PC-3 (cell line): ENCODE measurements at regions not wholly inside any gene's neighbourhood (a gene's known extent, or its start where the extent isn't known, plus 50 kb on each side); places are given as distances from the start of the nearest gene placed in this dataset.

Experiments used
- ATAC-seq: fragments of 200-7000 bp; cut with Tn5 transposase; 2 replicates; pipeline ENCODE4 v1.9.1; 2020; ENCODE audit warnings: mild to moderate bottlenecking, moderate library complexity
- BruUV-seq: library from RNA; stranded (reverse); fragments of 400-500 nt; replicated peaks from 2 replicates; lab custom pipeline; 2021; lab: Mats Ljungman, UMichigan
- CTCF ChIA-PET: fragments of 300-600 bp; sonication (Branson Sonifier 250); formaldehyde crosslinking; loops from one replicate; lab custom pipeline; 2022; ENCODE audit warnings: antibody characterized with exemption; lab: Charles Lee
- POLR2A ChIA-PET: fragments of 300-600 bp; sonication (Branson Sonifier 250); formaldehyde crosslinking; loops from one replicate; lab custom pipeline; 2022; ENCODE audit warnings: antibody characterized with exemption; ENCODE audit not compliant: unreplicated experiment; lab: Charles Lee
- DNase-seq: peaks from one replicate; pipeline ENCODE4 v3.0.0-alpha.2; 2015
- H2AFZ ChIP-seq: fragments of 300-600 bp; sonication (generic); 2 replicates; pipeline ENCODE4 v1.6.0; 2016; ENCODE audit warnings: antibody characterized with exemption, low read length
- H3F3A ChIP-seq: fragments of 300-600 bp; sonication (generic); one replicate; pipeline ENCODE4 v1.6.0; 2017; ENCODE audit warnings: antibody characterized with exemption, low read length, control low read depth, mild to moderate bottlenecking; ENCODE audit not compliant: unreplicated experiment
- H3K27ac ChIP-seq: fragments of 300-600 bp; sonication (generic); 2 replicates; pipeline ENCODE4 v1.5.1; 2016; ENCODE audit warnings: mild to moderate bottlenecking, low read length
- H3K27me3 ChIP-seq: fragments of 300-600 bp; sonication (generic); 2 replicates; pipeline ENCODE4 v1.6.1; 2016; ENCODE audit warnings: low read length, mixed read lengths
- H3K36me3 ChIP-seq: fragments of 300-600 bp; sonication (generic); 2 replicates; pipeline ENCODE4 v1.6.1; 2016; ENCODE audit warnings: low read depth, mixed run types, low read length, mixed read lengths
- H3K4me1 ChIP-seq: fragments of 300-600 bp; sonication (generic); 2 replicates; pipeline ENCODE4 v1.5.1; 2016; ENCODE audit warnings: low read length; ENCODE audit not compliant: insufficient read depth
- H3K4me2 ChIP-seq: fragments of 300-600 bp; sonication (generic); 2 replicates; pipeline ENCODE4 v1.6.0; 2016; ENCODE audit warnings: low read length
- H3K4me3 ChIP-seq: fragments of 300-600 bp; sonication (generic); 2 replicates; pipeline ENCODE4 v1.5.1; 2016; ENCODE audit warnings: mild to moderate bottlenecking, low read length, mixed read lengths
- H3K79me2 ChIP-seq: fragments of 300-600 bp; sonication (generic); 2 replicates; pipeline ENCODE4 v1.6.1; 2017; ENCODE audit warnings: low read length, mixed read lengths
- H3K9ac ChIP-seq: fragments of 300-600 bp; sonication (generic); 2 replicates; pipeline ENCODE4 v1.6.0; 2016; ENCODE audit warnings: mild to moderate bottlenecking, low read length
- H3K9me2 ChIP-seq: fragments of 300-600 bp; sonication (generic); replicated peaks from 2 replicates; pipeline ENCODE4 v1.6.1; 2016; ENCODE audit warnings: mixed run types, low read length, mixed read lengths
- H3K9me3 ChIP-seq: fragments of 300-600 bp; sonication (generic); 2 replicates; pipeline ENCODE4 v1.6.1; 2016; ENCODE audit warnings: low read length, mixed read lengths
- H4K20me1 ChIP-seq: fragments of 300-600 bp; sonication (generic); 2 replicates; pipeline ENCODE4 v1.6.1; 2016; ENCODE audit warnings: low read length, mixed read lengths
- CTCF ChIP-seq: fragments of 300-600 bp; sonication (generic); conservative IDR thresholded peaks from 2 replicates; pipeline ENCODE4 v1.5.1; 2017; ENCODE audit warnings: antibody characterized with exemption, low read depth, mild to moderate bottlenecking, low read length
- EZH2 ChIP-seq: fragments of 300-600 bp; sonication (generic); IDR thresholded peaks from one replicate; pipeline ENCODE4 v1.6.1; 2017; ENCODE audit warnings: antibody characterized with exemption, mild to moderate bottlenecking, low read length; ENCODE audit not compliant: unreplicated experiment
- EZH2phosphoT487 ChIP-seq: fragments of 300-600 bp; sonication (generic); IDR thresholded peaks from 2 replicates; pipeline ENCODE4 v1.6.1; 2018; ENCODE audit warnings: mild to moderate bottlenecking, antibody characterized with exemption, low read length, borderline replicate concordance
- intact Hi-C: fragments of 100-400 bp; cut with micrococcal nuclease; formaldehyde crosslinking; loops from 2 replicates; pipeline ENCODE4 v1.9.0; 2023

- Histone ChIP-seq H4K20me1 (no peaks in the 10 kb centered on the region), H3K36me3 (no peaks in the 10 kb centered on the region), H2AFZ (no peak overlapping the region), H3K4me3 (no peak overlapping the region), H3K9ac (no peak overlapping the region), H3K9me3 (no peaks in the 10 kb centered on the region), H3K27me3 (no peaks in the 10 kb centered on the region), H3K27ac (no peak overlapping the region), H3F3A (no peaks in the 10 kb centered on the region), H3K4me1 (no peaks in the 10 kb centered on the region), H3K79me2 (no peaks in the 10 kb centered on the region), H3K4me2 (no peak overlapping the region), H3K9me2 (no peaks in the 10 kb centered on the region)
- intact Hi-C loops = no loop called here
- TF ChIP-seq EZH2 (no peak), EZH2phosphoT487 (no peak), CTCF (no peak)
- BruUV-seq = no TSS peak
- DNase-seq (no peak), ATAC-seq (no peak)
- ChIA-PET CTCF (no interaction called here), POLR2A (no interaction called here)
These were observed 481.9 kb downstream of the COG6 start for GRCh38 chr13:40137400-40137799.

GRCh38 chr13:40139896-40140520 is 484.5 kb downstream of the COG6 start:
- Histone ChIP-seq H3K36me3 (no peaks in the 10 kb centered on the region), H3K4me1 (no peaks in the 10 kb centered on the region), H3K9me2 (no peaks in the 10 kb centered on the region), H3K9me3 (no peaks in the 10 kb centered on the region), H3K4me2 (no peak overlapping the region), H3K27me3 (no peaks in the 10 kb centered on the region), H3F3A (no peaks in the 10 kb centered on the region), H2AFZ (no peak overlapping the region), H4K20me1 (no peaks in the 10 kb centered on the region), H3K79me2 (no peaks in the 10 kb centered on the region), H3K9ac (no peak overlapping the region), H3K4me3 (no peak overlapping the region), H3K27ac (no peak overlapping the region)
- intact Hi-C loops = no loop called here
- no peak for ATAC-seq
- POLR2A ChIA-PET = no interaction called here
- no TSS peak for BruUV-seq
- no peak for TF ChIP-seq CTCF
- no peak for TF ChIP-seq EZH2
- no peak for TF ChIP-seq EZH2phosphoT487
- no peak for DNase-seq
- CTCF ChIA-PET = no interaction called here

GRCh38 chr13:40141859-40142555 is 486.5 kb downstream of the COG6 start:
- Histone ChIP-seq H4K20me1 (no peaks in the 10 kb centered on the region), H3K4me2 (no peak overlapping the region), H3K9me2 (no peaks in the 10 kb centered on the region), H3K9ac (no peak overlapping the region), H3K36me3 (no peaks in the 10 kb centered on the region), H3K9me3 (no peaks in the 10 kb centered on the region), H3K27ac (no peak overlapping the region), H3K4me3 (no peak overlapping the region), H2AFZ (no peak overlapping the region), H3F3A (no peaks in the 10 kb centered on the region), H3K79me2 (no peaks in the 10 kb centered on the region), H3K4me1 (no peaks in the 10 kb centered on the region), H3K27me3 (no peaks in the 10 kb centered on the region)
- ATAC-seq (no peak), DNase-seq (no peak)
- POLR2A ChIA-PET = interaction anchor here (0.7 kb wide), 1 partner anchor 312 kb away, joined by 7 read pairs; no protein-coding TSS in a partner anchor
- CTCF ChIA-PET = no interaction called here
- BruUV-seq = no TSS peak
- TF ChIP-seq EZH2 (no peak), CTCF (no peak), EZH2phosphoT487 (no peak)
- intact Hi-C loops = no loop called here
